HT-29 (cell line): ENCODE measurements at regions not wholly inside any gene's neighbourhood (a gene's known extent, or its start where the extent isn't known, plus 50 kb on each side); places are given as distances from the start of the nearest gene placed in this dataset.
"Not testable (repeated sequence)": the region's sequence is repeated elsewhere in the genome, so short reads cannot be mapped to it uniquely, and the experiment has no call there.

ENCODE experiments used
- DNase-seq: peaks from one replicate; pipeline ENCODE4 v3.0.0-alpha.2; 2015; ENCODE audit warnings: low spot score

DNA sequence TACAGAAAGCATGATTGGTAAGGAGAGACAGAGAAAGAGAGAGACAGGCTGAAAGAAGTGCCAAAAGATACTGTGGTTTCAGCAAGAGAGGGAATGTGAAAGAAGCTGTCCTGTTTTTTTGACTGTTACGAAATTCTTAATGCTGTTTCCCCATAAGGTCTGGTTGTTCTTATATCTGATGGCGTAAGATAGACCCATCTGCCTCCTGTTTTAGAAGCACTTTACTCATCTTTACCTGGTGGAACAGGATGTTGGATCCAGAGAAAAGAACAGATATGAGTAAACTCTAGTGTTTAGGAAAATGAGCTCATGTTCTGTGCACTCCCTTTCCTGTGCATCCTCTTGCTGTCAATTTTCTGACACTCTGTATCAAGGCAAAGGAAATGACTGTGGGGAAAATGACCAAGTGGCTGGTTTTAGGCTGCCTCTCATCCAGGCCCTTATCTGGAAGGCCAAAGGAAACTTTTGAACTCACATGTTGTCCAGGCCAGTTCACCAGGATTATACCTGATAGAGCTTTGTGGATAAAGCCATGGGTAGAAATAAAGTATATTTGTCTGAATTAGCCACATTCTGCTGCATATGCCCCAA is 311.7 kb upstream of the HTR2C start:
- no peak for DNase-seq

DNA sequence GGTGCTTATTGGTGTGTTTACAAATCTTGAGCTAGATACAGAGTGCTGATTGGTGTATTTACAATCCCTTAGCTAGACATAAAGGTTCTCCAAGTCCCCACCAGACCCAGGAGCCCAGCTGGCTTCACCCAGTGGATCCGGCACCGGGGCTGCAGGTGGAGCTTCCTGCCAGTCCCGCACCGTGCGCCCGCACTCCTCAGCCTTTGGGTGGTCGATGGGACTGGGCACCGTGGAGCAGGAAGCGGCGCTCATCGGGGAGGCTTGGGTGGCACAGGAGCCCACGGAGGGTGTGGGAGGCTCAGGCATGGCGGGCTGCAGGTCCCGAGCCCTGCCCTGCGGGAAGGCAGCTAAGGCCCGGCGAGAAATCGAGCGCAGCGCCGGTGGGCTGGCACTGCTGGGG is 313.5 kb upstream of the HTR2C start:
- DNase-seq: not testable (repeated sequence)

DNA sequence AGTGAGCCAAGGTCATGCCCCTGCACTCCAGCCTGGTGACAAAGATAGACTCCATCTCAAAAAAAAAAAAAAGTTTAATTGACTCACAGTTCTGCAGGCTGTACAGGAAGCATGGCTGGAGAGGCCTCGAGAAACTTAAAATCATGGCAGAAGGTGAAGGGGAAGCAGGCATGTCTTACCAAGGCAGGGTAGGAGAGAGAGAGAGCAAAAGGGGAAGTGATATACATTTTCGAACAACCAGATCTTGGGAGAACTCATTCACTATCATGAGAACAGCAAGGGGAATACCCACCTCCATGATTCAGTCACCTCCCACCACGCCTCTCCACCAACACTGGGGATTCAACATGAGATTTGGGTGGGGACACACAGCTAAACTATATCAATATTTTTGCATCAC is 315.2 kb upstream of the HTR2C start:
- no peak for DNase-seq

GRCh38 chrX:114267142-114267541 is 316.7 kb upstream of the HTR2C start:
- DNase-seq: no peak

GRCh38 chrX:114252186-114252585 is 331.7 kb upstream of the HTR2C start:
- DNase-seq: no peak

DNA sequence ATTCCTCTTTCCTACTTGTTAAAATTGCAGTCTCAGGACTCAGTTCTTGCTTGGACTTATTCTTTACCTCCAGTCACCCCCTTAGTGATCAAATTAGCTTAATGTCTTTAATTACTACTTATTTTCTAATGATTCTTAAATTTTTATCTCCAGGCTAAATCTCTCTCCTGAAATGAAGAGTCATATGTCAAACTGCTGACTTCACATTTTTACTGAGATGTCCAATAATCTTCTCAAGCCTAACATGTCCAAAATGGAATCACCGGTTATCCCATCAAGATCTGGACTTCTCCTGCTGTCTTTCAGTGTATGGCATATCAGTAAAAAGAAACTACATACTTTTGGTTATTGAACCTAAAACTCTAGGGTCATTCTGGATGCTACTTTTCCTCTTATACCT is 332.3 kb upstream of the HTR2C start:
- no peak for DNase-seq

- DNase-seq: no peak
These were observed 362.4 kb upstream of the HTR2C start for GRCh38 chrX:114221445-114221844.

DNA sequence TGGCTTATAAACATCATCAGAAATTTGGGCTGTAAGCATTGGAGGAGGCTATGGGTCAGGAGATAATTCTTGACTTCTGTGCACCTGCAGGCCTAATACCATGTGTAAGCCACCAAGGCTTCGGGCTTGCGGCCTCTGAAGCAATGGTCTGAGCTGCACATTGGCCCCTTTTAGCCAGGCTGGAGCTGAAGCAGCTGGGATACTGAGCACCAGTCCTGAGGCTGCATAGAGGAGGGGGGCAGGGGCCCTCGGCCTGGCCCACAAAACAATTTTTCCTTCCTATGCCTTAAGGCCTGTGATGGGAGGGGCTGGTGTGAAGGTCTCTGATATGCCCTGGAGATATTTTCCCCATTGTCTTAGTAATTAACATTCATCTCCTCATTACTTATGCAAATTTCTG is 373.0 kb upstream of the HTR2C start:
- no peak for DNase-seq

DNA sequence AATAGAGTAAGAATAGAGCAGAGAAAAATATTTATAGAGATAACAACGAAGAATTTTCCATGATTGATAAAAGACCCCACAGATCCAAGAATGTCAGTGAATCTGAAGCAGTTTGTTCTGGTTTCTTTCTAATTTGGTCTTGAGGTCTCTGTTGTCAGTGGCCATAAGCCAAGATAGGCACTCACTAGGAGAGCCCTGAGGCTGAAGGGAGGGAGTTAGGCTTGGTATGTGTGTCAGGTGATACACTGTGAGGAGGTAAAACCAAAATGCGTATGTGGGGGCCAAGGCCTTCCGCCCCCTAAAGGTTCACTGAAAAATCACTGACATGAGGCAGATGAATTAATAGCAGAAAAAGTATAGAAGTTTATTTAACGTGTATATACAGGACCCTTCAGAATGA is 382.3 kb upstream of the HTR2C start:
- DNase-seq: no peak

DNA sequence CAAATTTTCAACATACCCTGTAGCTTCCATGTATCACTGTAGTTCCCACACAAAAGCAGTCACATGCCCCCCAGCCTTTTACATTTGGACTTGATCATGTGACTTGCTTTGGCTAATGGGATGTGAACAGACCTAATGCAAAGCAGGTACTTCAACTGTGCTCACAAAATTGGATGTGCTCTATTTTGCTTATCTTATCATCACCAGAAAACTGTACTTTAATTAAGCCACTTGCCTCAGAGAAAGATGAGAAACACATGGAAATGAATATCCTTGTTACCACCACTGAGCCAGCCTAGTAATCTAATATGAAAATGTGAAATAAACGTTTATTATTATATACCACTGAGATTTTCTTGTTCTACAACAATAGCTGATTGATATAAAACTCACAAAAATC is 402.7 kb upstream of the HTR2C start:
- DNase-seq: no peak

- DNase-seq: no peak
These were observed 405.8 kb upstream of the HTR2C start for GRCh38 chrX:114178126-114178525.

DNA sequence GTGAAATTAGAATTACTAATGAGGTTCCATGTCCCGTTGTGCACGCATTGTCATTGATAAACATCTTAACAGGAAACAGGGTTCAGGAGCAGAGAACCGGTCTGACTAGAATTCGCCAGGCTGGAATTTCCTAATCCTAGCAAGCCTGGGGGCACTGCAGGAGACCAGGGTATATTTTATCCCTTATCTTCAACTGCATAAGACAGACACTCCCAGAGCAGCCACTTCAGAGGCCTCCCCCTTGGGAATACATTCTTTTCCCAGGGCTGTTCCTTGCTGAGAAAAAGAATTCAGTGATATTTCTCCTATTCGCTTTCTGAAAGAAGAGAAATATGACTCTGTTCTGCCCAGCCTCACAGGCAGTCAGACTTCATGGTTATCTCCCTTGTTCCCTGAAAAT is 416.6 kb upstream of the HTR2C start:
- not testable (repeated sequence) for DNase-seq

DNA sequence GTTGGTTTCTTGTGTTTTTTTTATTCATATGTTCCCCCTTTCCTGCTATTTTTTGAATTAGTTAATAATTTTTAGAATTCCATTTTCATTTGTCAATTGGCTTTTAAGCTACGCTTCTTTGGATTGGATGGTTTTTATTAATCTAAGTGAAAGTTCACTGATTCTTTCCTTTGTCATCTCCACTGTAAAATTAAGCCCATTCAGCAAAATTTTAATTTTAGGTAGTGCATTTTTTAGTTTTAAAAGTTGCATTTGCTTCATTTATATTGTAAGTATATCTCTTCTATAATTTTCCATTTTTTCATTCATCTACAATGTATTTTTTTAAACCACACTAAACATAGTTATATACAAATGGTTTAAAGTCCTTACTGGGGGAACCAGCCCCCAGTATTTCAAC is 417.3 kb upstream of the HTR2C start:
- DNase-seq: no peak

- DNase-seq: no peak
These were observed 418.3 kb upstream of the HTR2C start for GRCh38 chrX:114165537-114165936.

DNA sequence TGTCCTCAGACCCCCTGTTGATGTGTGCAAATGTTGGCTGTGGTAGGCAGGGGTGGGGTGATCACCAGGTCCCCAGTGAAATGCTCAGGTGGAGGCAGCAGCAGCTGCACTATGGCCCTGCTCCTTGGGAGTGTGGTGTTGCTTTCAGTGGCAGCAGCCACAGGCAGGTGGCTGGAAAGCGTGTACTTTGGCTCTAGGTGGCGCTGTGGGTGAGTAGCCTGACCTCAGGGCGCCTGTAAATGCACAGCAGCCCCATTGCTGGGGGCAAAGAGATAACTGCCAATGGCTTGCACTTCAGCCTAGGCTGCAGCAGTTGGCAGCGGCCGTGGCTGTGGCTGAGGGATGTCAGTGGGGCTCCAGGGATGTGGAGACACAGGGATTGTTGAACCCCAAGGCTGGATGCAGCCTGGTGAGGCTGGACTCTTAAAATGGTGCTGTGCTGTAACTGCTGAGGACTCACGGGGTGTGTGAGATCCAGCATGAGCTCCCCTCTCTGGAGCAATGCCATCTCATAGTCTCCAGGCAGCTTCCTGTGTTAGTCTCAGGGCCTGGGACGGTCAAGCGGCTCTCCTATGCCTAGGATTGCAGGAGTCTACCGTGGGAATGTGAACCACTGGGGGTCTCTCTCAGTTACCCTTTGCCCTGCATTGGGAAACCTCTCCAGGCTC is 421.7 kb upstream of the HTR2C start:
- DNase-seq: no peak

DNA sequence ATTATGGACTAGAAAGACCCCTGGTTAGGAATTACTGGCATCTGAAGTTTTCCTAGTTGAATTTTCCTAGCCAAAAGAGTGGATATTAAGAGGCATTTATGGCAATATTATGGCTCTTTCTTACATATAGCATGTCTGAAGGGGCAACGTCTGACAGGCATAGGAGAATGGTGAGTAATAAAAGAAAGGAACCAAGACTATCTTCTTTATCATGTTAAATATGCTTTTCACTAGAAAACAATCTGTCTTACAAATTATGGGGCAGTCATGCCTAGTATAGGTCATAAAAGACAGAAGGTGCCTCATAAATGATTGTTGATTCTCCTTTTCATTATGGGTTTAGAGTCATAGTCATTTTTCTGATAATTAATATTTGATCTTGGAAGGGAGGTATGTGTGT is 431.1 kb upstream of the HTR2C start:
- no peak for DNase-seq

DNA sequence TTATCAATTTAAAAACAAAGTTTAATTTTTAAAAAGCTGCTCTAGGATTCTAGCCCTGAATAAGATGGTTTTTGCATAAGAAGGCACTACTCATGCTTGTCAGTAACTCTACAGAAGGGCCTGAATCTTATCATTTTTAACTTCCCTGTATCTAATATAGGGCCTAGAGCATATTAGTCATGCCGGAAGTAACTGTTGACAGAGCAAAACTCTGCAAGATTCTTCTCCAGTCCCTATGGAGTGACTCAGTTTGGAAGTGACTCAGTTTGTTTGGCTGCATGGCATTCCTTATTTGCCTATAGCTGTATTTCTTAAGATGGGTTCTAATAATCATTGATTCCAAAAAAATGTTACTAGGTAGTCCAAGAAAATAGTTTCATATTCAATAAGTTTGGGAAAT is 431.8 kb upstream of the HTR2C start:
- DNase-seq: peak; percentile 46

GRCh38 chrX:114134465-114134864 is 449.4 kb upstream of the HTR2C start:
- DNase-seq: no peak

- no peak for DNase-seq
These were observed 456.4 kb upstream of the HTR2C start for GRCh38 chrX:114127411-114128025.

GRCh38 chrX:114127005-114127404 is 456.9 kb upstream of the HTR2C start:
- no peak for DNase-seq

- no peak for DNase-seq
These were observed 482.8 kb upstream of the HTR2C start for GRCh38 chrX:114101081-114101480.

- DNase-seq: no peak
These were observed 486.0 kb upstream of the HTR2C start for GRCh38 chrX:114097866-114098265.

DNA sequence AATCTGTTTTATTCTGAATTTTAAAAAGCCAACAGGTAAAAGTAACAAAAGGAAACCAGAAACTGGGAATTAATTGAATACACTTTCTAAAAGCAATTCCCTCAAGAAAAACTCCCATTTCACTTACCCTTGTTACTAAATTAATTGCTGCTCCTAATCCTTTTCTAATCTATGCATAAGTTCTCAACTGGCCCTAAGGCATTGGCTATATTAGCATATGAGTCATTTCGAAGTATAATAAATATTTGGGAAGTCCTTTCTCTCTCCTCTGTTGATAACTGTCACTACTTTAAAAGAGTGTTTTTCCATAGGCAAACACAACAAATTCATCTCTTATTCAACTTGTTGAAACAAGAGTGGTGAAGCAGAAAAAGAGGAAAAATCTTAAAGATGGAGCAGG is 486.5 kb upstream of the HTR2C start:
- no peak for DNase-seq
